ENCODE measurements at regions not wholly inside any gene's neighbourhood (a gene's known extent, or its start where the extent isn't known, plus 50 kb on each side); places are given as distances from the start of the nearest gene placed in this dataset.

- CTCF ChIA-PET (ENCODE audit: low intra/inter-chr PET ratio): no interaction called here
- Histone ChIP-seq H3K4me2 (ENCODE audit: insufficient read depth, low read length) (no peak overlapping the region), H3K9ac (ENCODE audit: insufficient read depth in 1 of 2, low read depth in 2 of 2, low read length in 2 of 2) (no peak overlapping the region), H3K27me3 (ENCODE audit: control insufficient read depth in 2 of 2, insufficient read depth in 2 of 2, low read length in 2 of 2) (no peaks in the 10 kb centered on the region), H4K20me1 (replicated peaks; ENCODE audit: control insufficient read depth, insufficient read depth, low read length) (no peaks in the 10 kb centered on the region), H3K36me3 (ENCODE audit: control insufficient read depth, insufficient read depth, low read length) (no peaks in the 10 kb centered on the region), H3K4me3 (no peak overlapping the region), H3K9me3 (replicated peaks; ENCODE audit: control insufficient read depth, insufficient read depth, low read depth, low read length) (no peaks in the 10 kb centered on the region), H3K4me1 (replicated peaks in 1 of 2; ENCODE audit: control insufficient read depth in 2 of 2, insufficient read depth in 2 of 2, low read length in 2 of 2) (no peaks in the 10 kb centered on the region), H3K79me2 (ENCODE audit: control insufficient read depth, insufficient read depth, low read length) (no peaks in the 10 kb centered on the region), H3K27ac (ENCODE audit: extremely low read depth, low read depth, low read length) (no peak overlapping the region), H2AFZ (ENCODE audit: low read depth, low read length) (no peak overlapping the region), H3K9me1 (ENCODE audit: control insufficient read depth, insufficient read depth, low read length) (no peaks in the 10 kb centered on the region)
- ATAC-seq (no peak), DNase-seq (ENCODE audit: extremely low read depth in 1 of 4, low spot score in 3 of 4) (no peak), FAIRE-seq (no peak)
- POLR2A ChIA-PET: no interaction called here
- TF ChIP-seq TBP (optimal IDR thresholded peaks at IDR 0.05; ENCODE audit: low read depth, low read length) (no peak), RAD21 (CRISPR knock-in tag; conservative IDR thresholded peaks at IDR 0.05 in 1 of 2, IDR thresholded peaks at IDR 0.05 in 1 of 2) (peak in 1 of 2 experiments; percentile 25; a peak in 2 of 4 replicates)
- in situ Hi-C loops (cut with MboI) (no loop called here), intact Hi-C loops (cut with micrococcal nuclease) (no loop called here)
- no TSS peak for BruUV-seq (replicated peaks)
These were observed 235.3 kb downstream of the PRDM9 start for GRCh38 chr5:23742701-23743100.

DNA sequence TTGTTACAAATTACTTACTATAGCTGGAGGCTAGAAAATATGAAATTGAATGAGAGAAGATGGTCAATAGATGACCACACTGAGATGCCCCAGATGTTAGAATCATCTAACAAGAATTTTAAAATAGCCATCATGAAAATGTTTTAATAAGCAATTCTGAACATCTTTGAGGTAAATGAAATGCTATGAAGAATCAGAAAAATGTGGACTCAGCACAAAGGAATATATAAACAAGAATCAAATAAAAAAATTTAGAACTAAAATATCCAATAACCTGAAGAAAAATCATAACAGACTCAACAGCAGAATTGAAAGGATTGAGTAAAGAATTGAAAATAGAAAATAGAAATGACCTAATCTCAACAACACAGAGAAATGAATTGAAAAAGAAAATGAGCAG lies 248.5 kb downstream of the PRDM9 start:
- Histone ChIP-seq H3K27me3 (ENCODE audit: control insufficient read depth in 2 of 2, insufficient read depth in 2 of 2, low read length in 2 of 2) (no peaks in the 10 kb centered on the region), H3K79me2 (ENCODE audit: control insufficient read depth, insufficient read depth, low read length) (no peaks in the 10 kb centered on the region), H3K4me3 (no peak overlapping the region), H3K27ac (ENCODE audit: extremely low read depth, low read depth, low read length) (no peak overlapping the region), H4K20me1 (replicated peaks; ENCODE audit: control insufficient read depth, insufficient read depth, low read length) (no peaks in the 10 kb centered on the region), H3K9me1 (ENCODE audit: control insufficient read depth, insufficient read depth, low read length) (no peaks in the 10 kb centered on the region), H3K9ac (ENCODE audit: insufficient read depth in 1 of 2, low read depth in 2 of 2, low read length in 2 of 2) (no peak overlapping the region), H3K4me1 (replicated peaks in 1 of 2; ENCODE audit: control insufficient read depth in 2 of 2, insufficient read depth in 2 of 2, low read length in 2 of 2) (no peaks in the 10 kb centered on the region), H2AFZ (ENCODE audit: low read depth, low read length) (no peak overlapping the region), H3K4me2 (ENCODE audit: insufficient read depth, low read length) (no peak overlapping the region), H3K36me3 (ENCODE audit: control insufficient read depth, insufficient read depth, low read length) (no peaks in the 10 kb centered on the region), H3K9me3 (replicated peaks; ENCODE audit: control insufficient read depth, insufficient read depth, low read depth, low read length) (no peaks in the 10 kb centered on the region)
- TF ChIP-seq ZNF316 (IDR thresholded peaks at IDR 0.05): peak; percentile 26; the same call in 1 of the 2 replicates
- TF ChIP-seq ZNF583 (CRISPR knock-in tag; IDR thresholded peaks at IDR 0.05): no peak
- no peak for DNase-seq (ENCODE audit: extremely low read depth in 1 of 4, low spot score in 3 of 4)
- ATAC-seq: no peak
- in situ Hi-C loops (cut with MboI) (no loop called here), intact Hi-C loops (cut with micrococcal nuclease) (no loop called here)
- no TSS peak for BruUV-seq (replicated peaks)
- ChIA-PET POLR2A (no interaction called here), CTCF (ENCODE audit: low intra/inter-chr PET ratio) (no interaction called here)
- FAIRE-seq: no peak
